Activated CD8-positive, alpha-beta T cell treated with anti-CD3 and anti-CD28 coated beads, Interleukin-2, amount 10 ng/mL, durations not matched to agents 7 days and 5 days (primary cell): ENCODE measurements at regions not wholly inside any gene's neighbourhood (a gene's known extent, or its start where the extent isn't known, plus 50 kb on each side); places are given as distances from the start of the nearest gene placed in this dataset.
A peak's percentile ranks its signal among the peaks of the same experiment; 100 is the strongest.
"Not testable (repeated sequence)": the region's sequence is repeated elsewhere in the genome, so short reads cannot be mapped to it uniquely, and the experiment has no call there.

Source experiments
- ATAC-seq: fragments of 150-1000 bp; cut with Tn5 transposase; one replicate; pipeline ENCODE4 v1.10.0; 2021; ENCODE audit warnings: moderate library complexity
- CTCF ChIA-PET: fragments of 350-600 bp; sonication (Branson Sonifier 250); formaldehyde crosslinking; loops from one replicate; lab custom pipeline; 2021; ENCODE audit warnings: antibody characterized with exemption; lab: Charles Lee
- POLR2A ChIA-PET: fragments of 350-600 bp; sonication (Branson Sonifier 250); formaldehyde crosslinking; loops from one replicate; lab custom pipeline; 2021; ENCODE audit warnings: antibody characterized with exemption; lab: Charles Lee
- DNase-seq: peaks from one replicate; pipeline ENCODE4 v3.0.0-alpha.2; 2020
- H3K27ac Mint-ChIP-seq: one replicate; pipeline ENCODE4 v1.8.0; 2021; ENCODE audit warnings: mild to moderate bottlenecking, mixed read lengths
- H3K27me3 Mint-ChIP-seq: one replicate; pipeline ENCODE4 v1.8.0; 2021; ENCODE audit warnings: low read depth, mixed read lengths
- H3K36me3 Mint-ChIP-seq: one replicate; pipeline ENCODE4 v1.8.0; 2021; ENCODE audit warnings: low read depth, mixed read lengths
- H3K4me1 Mint-ChIP-seq: one replicate; pipeline ENCODE4 v1.8.0; 2021; ENCODE audit warnings: low read depth, mixed read lengths
- H3K4me3 Mint-ChIP-seq: one replicate; pipeline ENCODE4 v1.8.0; 2021; ENCODE audit warnings: mild to moderate bottlenecking, mixed read lengths
- H3K9me3 Mint-ChIP-seq: one replicate; pipeline ENCODE4 v1.8.0; 2022; ENCODE audit warnings: mixed read lengths; ENCODE audit not compliant: insufficient read depth

DNA sequence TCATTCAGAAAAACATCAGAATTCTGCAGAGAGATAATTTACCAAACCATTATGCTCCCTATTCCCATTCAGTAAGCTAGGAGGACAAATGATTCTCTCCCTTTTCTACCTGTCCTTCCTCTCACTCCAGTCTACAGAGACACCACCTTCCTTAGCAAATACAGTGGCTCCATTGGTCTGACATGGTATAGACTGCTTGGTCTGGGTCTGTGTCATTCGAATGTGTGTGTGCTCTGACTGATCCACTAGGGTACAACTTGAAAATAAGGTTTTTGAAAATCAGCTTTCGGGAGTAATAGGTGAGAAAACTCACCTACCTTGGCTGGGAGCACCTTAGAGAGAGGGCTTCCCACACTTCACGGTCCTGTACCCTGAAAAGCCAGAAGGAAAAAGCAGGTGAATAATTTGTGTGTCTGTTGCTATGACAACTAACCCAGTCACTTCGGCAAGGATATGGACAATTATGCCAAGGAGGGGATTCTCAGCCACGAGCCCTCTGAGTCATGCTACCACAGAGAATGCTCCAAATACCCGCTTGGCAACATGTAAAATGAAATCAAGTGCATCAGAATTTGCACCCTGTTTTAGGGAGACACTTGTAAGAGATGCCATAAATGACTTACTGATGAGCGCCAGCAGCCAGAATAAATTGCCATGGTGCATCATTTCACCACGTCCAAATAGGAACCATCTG is 114.5 kb upstream of the PRKCQ start:
- POLR2A ChIA-PET = no interaction called here
- no peaks in the 10 kb centered on the region for H3K4me1 Mint-ChIP-seq
- H3K4me3 Mint-ChIP-seq = no peak overlapping the region
- H3K36me3 Mint-ChIP-seq = no peaks in the 10 kb centered on the region
- DNase-seq = no peak
- CTCF ChIA-PET = interaction anchor here (2.1 kb wide), 1 partner anchor 16 kb away, joined by 6 read pairs; no protein-coding TSS in a partner anchor
- no peaks in the 10 kb centered on the region for H3K9me3 Mint-ChIP-seq
- no peak overlapping the region for H3K27ac Mint-ChIP-seq
- ATAC-seq = no peak
- peaks cover 21% of the 10 kb centered on the region for H3K27me3 Mint-ChIP-seq

DNA sequence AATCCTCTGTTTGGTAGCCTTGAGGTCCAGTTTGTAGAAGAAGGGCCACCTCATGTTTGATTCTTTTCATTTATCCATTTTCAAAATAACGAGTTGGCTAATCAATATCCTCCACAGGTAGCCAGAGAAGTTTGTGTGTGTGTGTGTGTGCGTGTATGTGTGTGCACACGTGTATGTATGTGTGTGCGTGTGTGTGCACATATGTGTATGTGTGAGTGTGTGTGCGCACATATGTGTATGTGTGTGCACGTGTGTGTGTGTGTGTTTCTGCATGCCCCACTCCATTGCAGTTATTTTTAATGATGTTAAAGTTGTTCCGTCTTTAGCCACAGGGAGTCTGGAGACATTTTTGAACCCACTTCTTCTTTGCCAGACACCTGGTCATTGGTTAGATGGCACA is 112.8 kb upstream of the PRKCQ start:
- no peak for DNase-seq
- Mint-ChIP-seq H3K36me3 (no peaks in the 10 kb centered on the region), H3K4me3 (no peak overlapping the region), H3K9me3 (no peaks in the 10 kb centered on the region), H3K27ac (no peak overlapping the region), H3K27me3 (peaks cover 21% of the 10 kb centered on the region), H3K4me1 (no peaks in the 10 kb centered on the region)
- POLR2A ChIA-PET = no interaction called here
- no peak for ATAC-seq
- CTCF ChIA-PET = no interaction called here

DNA sequence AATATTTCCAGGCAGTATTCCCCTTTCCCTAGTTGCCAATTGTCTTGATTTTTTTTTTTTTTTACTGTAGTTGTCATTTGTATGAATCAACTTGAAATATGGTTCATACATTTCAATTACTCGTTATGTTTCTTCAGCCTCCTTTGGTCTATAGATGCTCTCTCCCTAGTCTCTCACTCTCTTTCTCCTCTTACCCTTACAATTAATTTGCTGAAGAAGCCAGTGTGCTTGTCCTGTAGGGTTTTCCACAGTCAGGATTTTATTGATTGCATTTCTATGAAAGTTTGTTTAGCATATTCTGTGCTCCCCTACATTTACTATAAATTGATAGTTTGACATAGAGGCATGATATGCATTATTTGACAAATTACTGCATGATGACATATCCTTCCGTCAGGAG is 112.0 kb upstream of the PRKCQ start:
- H3K4me1 Mint-ChIP-seq = no peaks in the 10 kb centered on the region
- no peak for DNase-seq
- H3K27ac Mint-ChIP-seq = no peak overlapping the region
- no peak for ATAC-seq
- H3K9me3 Mint-ChIP-seq = no peaks in the 10 kb centered on the region
- no peaks in the 10 kb centered on the region for H3K36me3 Mint-ChIP-seq
- H3K27me3 Mint-ChIP-seq = peaks cover 27% of the 10 kb centered on the region
- H3K4me3 Mint-ChIP-seq = no peak overlapping the region
- ChIA-PET CTCF (no interaction called here), POLR2A (no interaction called here)

DNA sequence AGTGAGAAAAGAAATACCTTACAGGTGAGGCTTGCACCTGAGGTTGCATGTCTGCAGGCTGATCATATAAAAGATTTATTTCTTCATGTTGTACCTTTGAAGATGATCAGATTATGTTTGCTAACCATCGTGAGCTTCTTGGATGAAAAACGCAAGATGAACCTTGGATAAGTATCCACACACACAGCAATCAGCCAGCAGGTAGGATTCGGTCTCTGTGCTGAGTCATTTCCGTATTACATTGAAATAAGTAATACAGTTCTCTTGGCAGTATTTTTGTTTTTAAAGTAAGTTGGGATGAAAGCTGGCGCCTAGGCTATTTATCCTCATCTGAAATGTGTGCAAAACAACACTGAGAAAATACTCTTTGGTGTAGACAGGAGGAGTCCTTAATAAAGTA is 109.0 kb upstream of the PRKCQ start:
- no peaks in the 10 kb centered on the region for H3K9me3 Mint-ChIP-seq
- DNase-seq (no peak), ATAC-seq (no peak)
- H3K27me3 Mint-ChIP-seq = peaks cover 33% of the 10 kb centered on the region
- CTCF ChIA-PET = interaction anchor here (1.0 to 2.0 kb wide), 3 partner anchors 9 to 29 kb away, joined by 3 to 8 read pairs (median 3); no protein-coding TSS in a partner anchor
- POLR2A ChIA-PET = no interaction called here
- no peaks in the 10 kb centered on the region for H3K36me3 Mint-ChIP-seq
- H3K27ac Mint-ChIP-seq = no peak overlapping the region
- peaks cover 4% of the 10 kb centered on the region for H3K4me1 Mint-ChIP-seq
- no peak overlapping the region for H3K4me3 Mint-ChIP-seq

DNA sequence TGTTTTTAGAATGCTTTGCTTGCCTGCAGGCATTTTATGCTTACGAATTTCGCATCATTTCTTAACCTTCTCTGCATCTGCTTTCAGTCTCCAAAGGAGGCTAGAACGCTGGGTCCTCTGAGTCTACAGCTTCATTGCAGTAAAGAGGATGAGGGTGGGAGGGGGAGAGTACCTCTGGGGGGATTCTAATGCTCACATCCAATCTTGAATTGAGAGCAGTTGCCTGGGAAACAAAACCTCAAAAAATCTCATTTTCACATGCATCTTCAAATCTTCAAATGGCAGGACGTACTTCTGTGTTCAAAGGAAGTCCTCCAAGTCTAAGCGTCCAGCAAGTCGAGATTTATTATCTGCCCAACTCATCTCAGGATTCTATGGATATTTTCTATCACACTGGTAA is 100.7 kb upstream of the PRKCQ start:
- ChIA-PET POLR2A (no interaction called here), CTCF (interaction anchor here (1.6 to 2.2 kb wide), 5 partner anchors 11 to 594 kb away, joined by 3 to 20 read pairs (median 4); no protein-coding TSS in a partner anchor)
- Mint-ChIP-seq H3K4me3 (no peak overlapping the region), H3K9me3 (no peaks in the 10 kb centered on the region), H3K27ac (no peak overlapping the region), H3K4me1 (peaks cover 8% of the 10 kb centered on the region), H3K36me3 (peaks cover 1% of the 10 kb centered on the region), H3K27me3 (peaks cover 50% of the 10 kb centered on the region)
- DNase-seq (no peak), ATAC-seq (no peak)

DNA sequence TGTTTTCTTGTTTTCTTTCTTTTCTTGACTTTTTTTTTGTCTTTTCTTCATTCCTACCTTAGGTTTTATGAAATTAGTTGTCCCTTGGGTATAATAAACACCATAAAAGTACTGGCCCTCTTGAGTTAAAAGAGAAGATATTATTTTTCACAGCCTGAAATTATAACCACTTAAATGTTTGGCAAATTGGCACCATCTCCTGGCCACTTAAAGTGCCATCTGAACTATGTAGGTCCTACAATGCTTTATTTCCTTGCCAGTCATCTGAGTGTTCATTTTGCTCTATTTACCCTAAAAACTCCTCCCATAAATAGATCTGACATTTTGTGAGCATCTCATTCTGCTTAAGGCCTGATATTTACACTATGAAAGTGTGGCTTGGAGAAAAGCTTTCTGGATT is 98.9 kb upstream of the PRKCQ start:
- Mint-ChIP-seq H3K4me1 (peaks cover 10% of the 10 kb centered on the region), H3K9me3 (no peaks in the 10 kb centered on the region), H3K4me3 (no peak overlapping the region), H3K27me3 (peaks cover 56% of the 10 kb centered on the region), H3K36me3 (peaks cover 1% of the 10 kb centered on the region), H3K27ac (no peak overlapping the region)
- DNase-seq (no peak), ATAC-seq (no peak)
- ChIA-PET CTCF (interaction anchor here (0.6 to 2.7 kb wide), 43 partner anchors 8 to 568 kb away, joined by 3 to 20 read pairs (median 4); partner anchors contain the start of genes PFKFB3 and PRKCQ), POLR2A (no interaction called here)

DNA sequence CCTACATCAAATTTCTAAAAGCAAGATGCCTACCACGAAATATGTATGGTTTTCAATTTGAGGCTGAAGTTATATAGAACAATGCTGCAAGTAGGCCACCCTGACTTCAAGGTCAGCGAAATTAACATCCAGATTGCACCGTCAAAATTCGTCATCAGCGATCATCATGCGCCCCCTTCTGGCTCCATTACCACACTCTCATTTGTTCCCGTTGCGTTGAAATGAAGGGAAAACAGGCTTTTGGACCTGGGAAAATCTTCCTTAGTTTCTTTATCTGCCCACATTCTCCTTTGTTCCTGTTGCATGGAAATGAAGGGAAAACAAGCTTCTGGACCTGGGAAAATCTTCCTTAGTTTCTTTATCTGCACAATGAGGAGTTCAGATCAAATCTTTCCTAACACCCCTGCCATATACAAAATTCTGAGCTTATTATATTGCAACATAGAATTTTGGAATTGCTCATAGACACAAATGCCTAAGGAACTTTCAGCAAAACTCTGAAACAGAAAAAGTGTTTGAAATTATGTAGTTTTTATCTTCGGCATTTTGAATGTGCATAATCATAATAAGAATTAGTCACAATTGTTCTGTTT is 98.2 kb upstream of the PRKCQ start:
- ChIA-PET POLR2A (interaction anchor here (0.7 kb wide), 1 partner anchor 263 kb away, joined by 3 read pairs; no protein-coding TSS in a partner anchor), CTCF (interaction anchor here (0.6 to 2.7 kb wide), 37 partner anchors 9 to 568 kb away, joined by 3 to 18 read pairs (median 4); partner anchors contain the start of genes PFKFB3 and PRKCQ)
- DNase-seq = peak; percentile 76
- no peak overlapping the region for H3K4me3 Mint-ChIP-seq
- H3K9me3 Mint-ChIP-seq = no peaks in the 10 kb centered on the region
- ATAC-seq = peak; percentile 68
- H3K27me3 Mint-ChIP-seq = peaks cover 52% of the 10 kb centered on the region
- peaks cover 10% of the 10 kb centered on the region for H3K4me1 Mint-ChIP-seq
- H3K36me3 Mint-ChIP-seq = peaks cover 1% of the 10 kb centered on the region
- H3K27ac Mint-ChIP-seq = no peak overlapping the region

DNA sequence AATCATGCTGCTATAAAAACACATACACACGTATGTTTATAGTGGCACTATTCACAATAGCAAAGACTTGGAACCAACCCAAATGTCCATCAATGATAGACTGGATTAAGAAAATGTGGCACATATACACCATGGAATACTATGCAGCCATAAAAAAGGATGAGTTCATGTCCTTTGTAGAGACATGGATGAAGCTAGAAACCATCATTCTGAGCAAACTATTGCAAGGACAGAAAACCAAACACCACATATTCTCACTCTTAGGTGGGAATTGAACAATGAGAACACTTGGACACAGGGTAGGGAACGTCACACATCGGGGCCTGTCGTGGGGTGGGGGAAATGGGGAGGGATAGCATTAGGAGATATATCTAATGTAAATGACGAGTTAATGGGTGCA is 97.1 kb upstream of the PRKCQ start:
- peaks cover 43% of the 10 kb centered on the region for H3K27me3 Mint-ChIP-seq
- ATAC-seq, POLR2A ChIA-PET, DNase-seq, H3K27ac Mint-ChIP-seq, H3K9me3 Mint-ChIP-seq, H3K4me3 Mint-ChIP-seq, H3K36me3 Mint-ChIP-seq: not testable (repeated sequence)
- CTCF ChIA-PET = interaction anchor here (0.9 to 2.7 kb wide), 7 partner anchors 10 to 267 kb away, joined by 3 to 18 read pairs (median 7); no protein-coding TSS in a partner anchor
- H3K4me1 Mint-ChIP-seq = peaks cover 10% of the 10 kb centered on the region

DNA sequence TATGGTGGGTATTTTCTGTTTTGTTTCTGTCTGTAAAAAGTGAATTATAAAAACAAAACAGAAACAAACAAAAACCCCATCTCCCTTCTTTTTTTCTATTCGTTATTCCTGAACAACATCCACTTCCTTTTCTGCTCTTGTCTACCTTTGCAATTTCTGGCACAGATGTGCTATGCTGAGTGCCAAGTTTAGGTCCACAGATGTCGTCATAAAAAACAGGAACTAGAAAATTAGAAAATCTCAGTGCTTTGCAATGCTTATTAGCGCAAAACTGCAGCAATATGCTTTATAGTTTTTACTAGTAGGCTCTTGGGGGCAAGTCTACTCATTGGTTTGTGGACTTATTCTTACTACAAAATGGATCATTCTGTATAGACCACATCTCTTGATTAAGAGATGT is 94.2 kb upstream of the PRKCQ start:
- peaks cover 10% of the 10 kb centered on the region for H3K4me1 Mint-ChIP-seq
- DNase-seq (no peak), ATAC-seq (no peak)
- ChIA-PET POLR2A (no interaction called here), CTCF (no interaction called here)
- H3K4me3 Mint-ChIP-seq = no peak overlapping the region
- H3K27me3 Mint-ChIP-seq = peaks cover 31% of the 10 kb centered on the region
- H3K27ac Mint-ChIP-seq = no peak overlapping the region
- H3K36me3 Mint-ChIP-seq = peaks cover 1% of the 10 kb centered on the region
- no peaks in the 10 kb centered on the region for H3K9me3 Mint-ChIP-seq

DNA sequence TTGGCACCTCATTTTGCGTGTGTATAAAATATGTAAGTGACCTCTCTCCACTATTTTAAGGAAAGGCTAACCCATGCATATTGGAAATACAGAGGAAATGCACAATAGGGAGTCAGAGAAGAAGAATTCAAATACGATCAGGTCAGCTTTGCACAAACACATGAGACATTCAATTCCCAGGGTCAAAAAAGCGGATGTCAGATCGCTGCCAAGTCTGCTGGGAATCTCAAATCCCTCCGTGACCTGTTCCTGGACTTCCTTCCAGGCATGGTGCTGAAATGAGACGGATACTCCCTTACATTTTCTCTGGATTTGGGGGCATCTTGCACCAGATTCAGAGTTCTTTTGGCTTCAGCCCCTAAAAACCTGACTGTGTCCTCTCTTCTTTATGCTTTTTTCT is 91.9 kb upstream of the PRKCQ start:
- ATAC-seq = no peak
- peaks cover 1% of the 10 kb centered on the region for H3K36me3 Mint-ChIP-seq
- ChIA-PET CTCF (interaction anchor here (2.7 to 6.3 kb wide), 3 partner anchors 8 to 258 kb away, joined by 11 to 108 read pairs (median 20); no protein-coding TSS in a partner anchor), POLR2A (interaction anchor here (1.2 kb wide), 1 partner anchor 92 kb away, joined by 5 read pairs; the partner anchor contains the start of gene PRKCQ)
- H3K4me3 Mint-ChIP-seq = no peak overlapping the region
- no peak overlapping the region for H3K27ac Mint-ChIP-seq
- H3K9me3 Mint-ChIP-seq = no peaks in the 10 kb centered on the region
- peaks cover 24% of the 10 kb centered on the region for H3K27me3 Mint-ChIP-seq
- peaks cover 18% of the 10 kb centered on the region for H3K4me1 Mint-ChIP-seq
- no peak for DNase-seq

DNA sequence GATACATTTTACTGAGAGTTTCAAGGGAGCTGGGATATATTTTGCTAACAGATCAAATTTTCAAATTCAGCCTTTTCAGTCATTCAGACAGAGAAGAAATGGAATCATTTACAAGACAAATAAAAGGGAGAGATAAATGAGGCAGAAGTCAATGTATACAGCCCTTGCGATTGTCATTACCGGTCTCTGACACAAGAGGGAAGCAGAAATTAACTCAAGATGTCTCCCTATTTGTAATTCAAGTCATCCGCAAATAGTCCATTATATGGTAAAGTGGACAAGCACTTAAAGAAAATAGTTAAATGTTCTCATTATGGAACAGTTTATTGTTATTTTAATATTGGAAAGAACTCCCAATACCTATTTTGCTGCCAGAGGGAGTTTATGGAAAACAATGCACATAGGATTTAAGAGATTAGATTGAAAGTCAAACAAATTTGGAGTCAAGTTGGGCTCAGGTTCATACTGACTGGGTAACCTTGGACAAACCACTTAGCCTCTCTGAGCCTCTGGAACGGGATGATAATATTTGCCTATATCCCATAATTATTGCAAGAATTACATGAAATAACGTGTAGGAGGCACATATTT is 89.3 kb upstream of the PRKCQ start:
- no peak for ATAC-seq
- Mint-ChIP-seq H3K36me3 (no peaks in the 10 kb centered on the region), H3K27me3 (peaks cover 11% of the 10 kb centered on the region), H3K27ac (no peak overlapping the region), H3K9me3 (no peaks in the 10 kb centered on the region), H3K4me3 (no peak overlapping the region), H3K4me1 (peaks cover 32% of the 10 kb centered on the region)
- ChIA-PET CTCF (interaction anchor here (0.7 to 6.3 kb wide), 19 partner anchors 9 to 356 kb away, joined by 3 to 108 read pairs (median 5); partner anchors contain the start of gene PRKCQ), POLR2A (no interaction called here)
- peak; percentile 55 for DNase-seq
